Astrocyte of the cerebellum (primary cell): ENCODE measurements at regions not wholly inside any gene's neighbourhood (a gene's known extent, or its start where the extent isn't known, plus 50 kb on each side); places are given as distances from the start of the nearest gene placed in this dataset.

ENCODE experiments used
- DNase-seq: peaks from one replicate; pipeline ENCODE4 v3.0.0-alpha.2; 2011; ENCODE audit warnings: low read depth
- H3K4me3 ChIP-seq: 2 replicates; pipeline ENCODE4 v1.5.1; 2011; ENCODE audit warnings: mild to moderate bottlenecking, low read depth, low read length, moderate library complexity
- CTCF ChIP-seq: IDR thresholded peaks from 2 replicates; pipeline ENCODE4 v1.5.1; 2012; ENCODE audit warnings: low read length, low read depth, moderate library complexity, mild to moderate bottlenecking; ENCODE audit errors: missing control alignments
- in situ Hi-C: cut with HindIII; loops from 2 replicates; pipeline ENCODE4 v1.10.0; 2017; ENCODE audit warnings: low sequenced_read_pairs

DNA sequence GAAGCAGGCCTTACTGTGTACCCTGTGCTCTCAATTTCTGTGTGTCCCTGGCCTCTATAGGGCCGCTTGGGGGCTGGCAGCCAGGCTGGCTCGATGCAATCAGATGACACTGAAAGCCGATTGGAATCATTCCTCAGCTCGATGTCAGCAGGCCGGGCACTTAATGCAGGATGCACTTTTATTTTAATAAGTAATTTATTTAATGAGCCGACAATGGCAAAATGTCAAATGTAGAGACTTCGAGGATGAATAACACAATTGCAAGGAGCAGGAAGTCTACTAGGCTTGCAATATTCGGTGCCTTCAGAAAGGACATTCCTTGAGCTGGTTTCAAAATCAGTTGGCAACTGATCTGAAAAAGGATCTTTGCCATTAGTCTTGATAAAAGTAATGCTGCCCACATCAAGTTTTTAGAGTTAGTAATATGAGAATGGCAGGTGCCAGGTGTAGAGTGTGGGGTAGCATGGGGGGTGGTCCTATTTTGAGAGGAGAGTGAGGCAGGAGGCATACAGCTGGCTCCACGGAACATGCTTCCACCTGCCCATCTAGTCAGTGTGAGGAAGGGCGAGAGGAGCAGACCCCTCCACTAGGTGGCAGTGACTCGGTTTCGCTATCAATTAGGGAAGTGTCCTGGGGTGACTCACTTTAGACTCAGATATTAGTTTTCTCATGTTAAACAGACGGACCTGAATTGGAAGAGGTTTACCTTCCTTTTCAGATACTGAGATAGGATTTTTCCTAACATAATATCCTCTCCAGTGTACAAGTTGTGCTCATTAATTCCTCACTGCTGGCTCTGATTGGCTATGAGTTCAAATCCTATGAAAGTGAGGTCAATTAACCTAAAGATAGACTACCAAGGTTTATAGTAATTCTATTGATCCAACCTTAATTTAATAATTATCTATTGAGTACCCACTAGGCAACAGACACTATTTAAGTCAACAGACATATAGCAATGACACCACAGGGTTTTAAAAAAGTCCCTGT lies 80.9 kb downstream of the NABP1 start:
- peak; percentile 61 for TF ChIP-seq CTCF
- in situ Hi-C loops = no loop called here
- no peak for DNase-seq
- no peak overlapping the region for H3K4me3 ChIP-seq

DNA sequence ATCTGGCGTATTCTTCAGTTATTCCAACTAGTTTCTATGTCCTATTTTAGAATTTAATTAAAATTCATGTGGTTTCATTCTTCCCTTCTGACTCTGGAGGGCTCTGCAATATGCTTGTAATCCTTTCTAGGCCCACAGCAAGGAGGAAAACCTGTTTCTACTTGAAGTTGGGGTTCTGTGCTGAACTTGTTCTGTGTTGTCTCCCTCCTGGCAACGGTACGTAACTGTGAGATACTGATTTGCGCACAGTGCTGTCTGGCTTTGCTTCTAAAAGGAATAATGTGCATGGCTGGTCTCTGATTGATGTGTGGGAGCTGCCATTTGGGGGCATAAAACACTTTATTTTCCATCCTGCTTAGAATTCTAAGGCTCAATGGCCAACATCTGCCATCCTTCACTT lies 81.7 kb downstream of the NABP1 start:
- no peak for TF ChIP-seq CTCF
- DNase-seq = no peak
- in situ Hi-C loops = no loop called here
- H3K4me3 ChIP-seq = no peak overlapping the region

DNA sequence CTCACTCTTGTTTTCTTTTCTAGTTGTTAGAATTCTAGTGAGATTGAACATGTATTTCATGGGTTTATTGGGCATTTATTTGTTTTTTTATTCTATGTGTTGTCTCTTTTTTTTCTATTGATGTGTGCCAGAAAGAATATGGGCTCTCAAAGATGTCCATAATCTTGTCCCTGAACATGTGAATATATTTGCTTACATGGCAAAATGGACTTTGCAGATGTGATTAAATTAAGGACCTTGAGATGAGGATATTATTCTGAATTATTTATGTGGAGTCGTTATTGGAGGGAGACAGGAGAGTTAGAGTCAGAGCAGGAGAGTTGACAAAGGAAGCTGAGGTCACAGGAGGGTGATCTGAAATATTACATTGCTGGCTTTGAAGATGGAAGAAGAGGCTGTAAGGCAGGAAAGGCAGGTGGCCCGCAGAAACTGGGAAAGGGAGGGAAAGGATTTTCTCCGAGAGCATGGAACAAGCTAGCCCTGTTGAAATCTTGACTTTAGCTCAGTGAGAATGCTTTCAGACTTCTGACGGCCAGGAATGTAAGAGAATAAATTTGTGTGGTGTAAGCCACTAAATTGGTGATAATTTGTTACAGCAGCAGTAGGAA lies 82.8 kb downstream of the NABP1 start:
- no peak overlapping the region for H3K4me3 ChIP-seq
- in situ Hi-C loops = no loop called here
- no peak for DNase-seq
- no peak for TF ChIP-seq CTCF

DNA sequence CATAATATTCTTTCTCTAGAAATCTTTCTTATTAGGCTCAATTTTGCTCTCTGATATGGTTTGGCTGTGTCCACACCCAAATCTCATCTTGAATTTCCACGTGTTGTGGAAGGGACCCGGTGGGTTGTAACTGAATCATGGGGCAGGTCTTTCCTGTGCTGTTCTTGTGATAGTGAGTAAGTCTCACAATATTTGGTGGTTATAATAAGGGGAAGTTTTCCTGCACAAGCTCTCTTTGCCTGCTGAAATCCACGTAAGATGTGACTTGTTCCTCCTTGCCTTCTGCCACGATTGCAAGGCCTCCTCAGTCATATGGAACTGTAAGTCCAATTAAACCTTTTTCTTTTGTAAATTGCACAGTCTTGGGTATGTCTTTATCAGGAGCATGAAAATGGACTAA lies 73.8 kb downstream of the CAVIN2 start:
- DNase-seq = no peak
- no peak overlapping the region for H3K4me3 ChIP-seq
- TF ChIP-seq CTCF = no peak
- in situ Hi-C loops = no loop called here

DNA sequence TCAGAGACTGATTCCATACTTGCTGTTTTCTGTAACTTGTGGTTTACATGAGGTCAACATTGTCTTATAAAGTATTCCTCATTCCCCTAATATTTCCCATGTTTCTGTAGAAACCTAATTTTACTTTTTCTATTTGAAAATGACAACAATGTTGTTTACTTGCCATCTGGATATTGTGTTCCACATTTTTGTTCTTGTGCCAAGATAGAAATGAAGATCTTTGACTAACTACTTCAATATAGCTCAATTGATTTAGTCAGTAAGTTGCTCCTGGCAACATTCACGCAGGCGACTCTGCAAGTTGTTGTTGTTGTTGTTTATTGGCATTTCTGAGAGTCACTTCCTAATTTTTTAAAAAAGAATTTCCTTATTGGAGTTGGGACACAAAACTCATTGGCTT lies 69.5 kb downstream of the CAVIN2 start:
- no peak for TF ChIP-seq CTCF
- in situ Hi-C loops = no loop called here
- no peak for DNase-seq
- no peak overlapping the region for H3K4me3 ChIP-seq

GRCh38 chr2:191778041-191778440 lies 68.8 kb downstream of the CAVIN2 start:
- no peak for DNase-seq
- TF ChIP-seq CTCF = no peak
- in situ Hi-C loops = no loop called here
- no peak overlapping the region for H3K4me3 ChIP-seq
